ENCODE measurements at regions not wholly inside any gene's neighbourhood (a gene's known extent, or its start where the extent isn't known, plus 50 kb on each side); places are given as distances from the start of the nearest gene placed in this dataset.

DNA sequence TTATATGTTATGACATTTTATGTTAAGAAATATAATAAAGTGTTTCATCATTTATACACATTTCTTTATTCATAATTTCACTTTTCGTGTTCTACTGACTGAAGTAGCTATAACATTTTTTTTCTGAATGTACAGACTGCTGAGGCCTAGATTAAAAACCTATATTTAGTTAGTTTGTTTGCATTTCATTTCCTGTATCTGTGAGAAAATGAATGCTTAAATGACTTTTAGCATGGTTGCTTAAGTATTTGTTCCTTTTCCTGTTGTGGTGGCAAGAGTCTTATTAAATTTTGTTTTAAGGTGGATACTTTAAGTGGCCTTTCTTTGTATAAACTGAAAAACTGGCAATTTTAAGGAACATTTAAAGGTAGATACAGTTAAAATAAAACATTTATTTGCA is 779.7 kb upstream of the MAN1A1 start:
- H3K27ac ChIP-seq (ENCODE audit: extremely low read depth, low read depth, low read length) = no peak overlapping the region
- H3K36me3 ChIP-seq (ENCODE audit: control insufficient read depth, insufficient read depth, low read length) = no peaks in the 10 kb centered on the region
- H3K4me2 ChIP-seq (ENCODE audit: insufficient read depth, low read length) = no peak overlapping the region
- no peak overlapping the region for H3K4me3 ChIP-seq
- no TSS peak for BruUV-seq (replicated peaks)
- WGBS (ENCODE audit: insufficient coverage, low coverage, missing lambda C conversion rate) = 0% methylated on average over 1 of the region's 1 CpG
- TF ChIP-seq, protein P1, sequence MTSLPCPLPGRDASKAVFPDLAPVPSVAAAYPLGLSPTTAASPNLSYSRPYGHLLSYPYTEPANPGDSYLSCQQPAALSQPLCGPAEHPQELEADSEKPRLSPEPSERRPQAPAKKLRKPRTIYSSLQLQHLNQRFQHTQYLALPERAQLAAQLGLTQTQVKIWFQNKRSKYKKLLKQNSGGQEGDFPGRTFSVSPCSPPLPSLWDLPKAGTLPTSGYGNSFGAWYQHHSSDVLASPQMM (CRISPR knock-in tag; IDR thresholded peaks at IDR 0.05) = no peak
- TF ChIP-seq, protein P2, sequence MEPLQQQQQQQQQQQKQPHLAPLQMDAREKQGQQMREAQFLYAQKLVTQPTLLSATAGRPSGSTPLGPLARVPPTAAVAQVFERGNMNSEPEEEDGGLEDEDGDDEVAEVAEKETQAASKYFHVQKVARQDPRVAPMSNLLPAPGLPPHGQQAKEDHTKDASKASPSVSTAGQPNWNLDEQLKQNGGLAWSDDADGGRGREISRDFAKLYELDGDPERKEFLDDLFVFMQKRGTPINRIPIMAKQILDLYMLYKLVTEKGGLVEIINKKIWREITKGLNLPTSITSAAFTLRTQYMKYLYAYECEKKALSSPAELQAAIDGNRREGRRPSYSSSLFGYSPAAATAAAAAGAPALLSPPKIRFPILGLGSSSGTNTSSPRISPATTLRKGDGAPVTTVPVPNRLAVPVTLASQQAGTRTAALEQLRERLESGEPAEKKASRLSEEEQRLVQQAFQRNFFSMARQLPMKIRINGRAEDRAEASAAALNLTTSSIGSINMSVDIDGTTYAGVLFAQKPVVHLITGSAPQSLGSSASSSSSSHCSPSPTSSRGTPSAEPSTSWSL (CRISPR knock-in tag; IDR thresholded peaks at IDR 0.05; ENCODE audit: borderline replicate concordance) = no peak
- TF ChIP-seq ZNF586 (CRISPR knock-in tag; conservative IDR thresholded peaks at IDR 0.05) (no peak), CCNT2 (IDR thresholded peaks at IDR 0.05; ENCODE audit: borderline replicate concordance, extremely low read depth, insufficient read length, low read depth, low read length) (no peak), ZNF175 (CRISPR knock-in tag; IDR thresholded peaks at IDR 0.05; ENCODE audit: low read depth) (no peak), USF1 (CRISPR knock-in tag; IDR thresholded peaks at IDR 0.05) (no peak), FOXP1 (CRISPR knock-in tag; IDR thresholded peaks at IDR 0.05) (no peak)
- FAIRE-seq (no peak), DNase-seq (ENCODE audit: extremely low read depth in 1 of 4, low spot score in 3 of 4) (no peak), ATAC-seq (no peak)
- H3K9me1 ChIP-seq (ENCODE audit: control insufficient read depth, insufficient read depth, low read length) = no peaks in the 10 kb centered on the region
- H4K20me1 ChIP-seq (replicated peaks; ENCODE audit: control insufficient read depth, insufficient read depth, low read length) = no peaks in the 10 kb centered on the region
- ChIA-PET POLR2A (no interaction called here), CTCF (ENCODE audit: low intra/inter-chr PET ratio) (no interaction called here)
- no peaks in the 10 kb centered on the region for H3K4me1 ChIP-seq (replicated peaks in 1 of 2; ENCODE audit: control insufficient read depth in 2 of 2, insufficient read depth in 2 of 2, low read length in 2 of 2)
- H3K9me3 ChIP-seq (replicated peaks; ENCODE audit: control insufficient read depth, insufficient read depth, low read depth, low read length) = no peaks in the 10 kb centered on the region
- H3K9ac ChIP-seq (ENCODE audit: insufficient read depth in 1 of 2, low read depth in 2 of 2, low read length in 2 of 2) = no peak overlapping the region
- no peak overlapping the region for H2AFZ ChIP-seq (ENCODE audit: low read depth, low read length)
- H3K79me2 ChIP-seq (ENCODE audit: control insufficient read depth, insufficient read depth, low read length) = no peaks in the 10 kb centered on the region
- no peaks in the 10 kb centered on the region for H3K27me3 ChIP-seq (ENCODE audit: control insufficient read depth in 2 of 2, insufficient read depth in 2 of 2, low read length in 2 of 2)
- intact Hi-C loops (cut with micrococcal nuclease) = no loop called here
- in situ Hi-C loops (cut with MboI) = no loop called here
